NCI-H2107 treated with DMSO at 0.1 percent for 48 hours (cell line): ENCODE measurements at regions not wholly inside any gene's neighbourhood (a gene's known extent, or its start where the extent isn't known, plus 50 kb on each side); places are given as distances from the start of the nearest gene placed in this dataset.

Source experiments
- DNase-seq: peaks from one replicate; lab custom pipeline; 2025; ENCODE audit not compliant: unreplicated experiment; lab: John Stamatoyannopoulos, UW

DNA sequence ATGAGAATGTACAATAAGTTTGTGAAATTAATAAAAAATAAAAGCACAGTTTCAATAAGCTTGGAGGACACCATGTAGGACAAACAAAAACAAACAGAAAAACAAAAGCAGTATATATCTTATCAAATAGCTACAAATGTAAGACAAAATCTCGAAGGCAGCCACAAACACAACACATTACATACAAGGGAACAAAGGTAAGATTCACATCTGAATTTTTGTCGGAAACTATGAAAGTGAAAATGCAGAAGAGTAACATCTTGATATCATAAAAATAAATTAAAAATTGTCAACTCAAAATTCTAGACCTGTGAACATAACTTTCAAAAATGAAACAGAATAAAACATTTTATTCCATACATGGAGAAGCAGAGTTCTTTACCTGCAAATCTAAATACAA is 1049.5 kb upstream of the ADGRL2 start:
- no peak for DNase-seq

DNA sequence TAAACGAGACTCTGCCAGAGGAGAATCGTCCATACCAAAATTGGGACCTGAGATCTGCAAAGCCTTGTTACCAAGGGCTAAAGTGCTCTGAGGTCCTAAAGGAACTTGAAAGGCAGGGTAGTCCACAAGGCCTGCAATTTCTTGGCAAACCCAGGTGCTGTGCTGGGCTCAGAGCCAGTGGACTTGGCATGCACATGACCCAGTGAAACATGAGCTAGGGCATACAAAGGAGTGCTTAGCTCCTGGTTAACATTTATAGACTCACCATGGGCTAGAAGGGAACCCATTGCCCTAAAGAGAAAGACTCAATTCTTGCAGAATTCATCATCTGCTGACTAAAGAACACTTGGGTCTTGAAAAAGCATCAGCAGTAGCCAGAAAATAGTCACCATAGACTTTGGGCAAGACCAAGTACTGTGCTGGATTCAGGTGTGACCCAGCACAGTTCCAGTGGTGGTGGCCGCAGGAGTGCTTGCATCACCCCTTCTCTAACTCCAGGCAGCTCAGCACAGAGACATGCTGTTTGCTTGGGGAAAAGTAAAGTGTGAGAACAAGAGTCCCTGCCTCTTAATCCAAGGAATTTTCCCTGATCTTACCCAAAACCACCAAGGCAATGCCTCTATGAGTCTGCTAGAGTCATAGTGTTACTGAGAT is 1069.4 kb upstream of the ADGRL2 start:
- DNase-seq: no peak

DNA sequence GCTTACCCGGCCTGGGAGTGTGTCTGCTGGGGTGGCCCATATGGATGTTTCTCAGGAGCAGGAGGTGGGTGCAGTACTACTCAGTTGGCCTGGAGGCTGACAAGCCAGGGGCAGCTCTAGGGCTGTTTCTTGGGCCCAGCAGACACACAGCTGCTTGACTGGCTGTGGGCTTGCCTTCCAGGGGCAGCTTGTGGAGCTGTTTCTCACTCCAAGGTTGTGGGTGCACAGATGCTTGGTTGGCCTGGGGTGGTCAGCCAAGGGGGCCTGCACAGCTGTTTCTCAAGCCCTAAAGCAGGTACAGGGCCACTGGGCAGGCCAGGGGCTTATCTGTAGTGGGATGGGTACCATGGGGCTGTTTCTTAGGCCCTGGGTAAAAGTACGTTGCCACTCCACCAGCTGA is 1078.1 kb upstream of the ADGRL2 start:
- no peak for DNase-seq

DNA sequence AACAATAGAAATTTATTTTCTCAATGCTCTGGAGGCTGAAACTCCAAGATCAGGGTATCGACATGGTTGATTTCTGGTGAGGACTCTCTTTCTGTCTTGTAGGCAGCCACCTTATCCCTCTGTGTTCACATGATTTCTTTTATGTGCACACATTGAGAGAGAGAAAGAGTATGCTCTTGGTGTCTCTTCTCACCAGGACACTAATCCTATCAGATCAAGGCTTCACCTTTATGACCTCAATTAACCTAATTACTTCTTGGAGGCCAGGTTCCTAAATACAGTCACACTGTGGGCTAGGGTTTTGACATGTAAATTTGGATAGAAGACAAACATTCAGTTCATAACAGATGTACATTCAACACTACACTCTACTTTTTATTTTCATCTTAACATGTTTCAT is 1094.2 kb upstream of the ADGRL2 start:
- DNase-seq: no peak

DNA sequence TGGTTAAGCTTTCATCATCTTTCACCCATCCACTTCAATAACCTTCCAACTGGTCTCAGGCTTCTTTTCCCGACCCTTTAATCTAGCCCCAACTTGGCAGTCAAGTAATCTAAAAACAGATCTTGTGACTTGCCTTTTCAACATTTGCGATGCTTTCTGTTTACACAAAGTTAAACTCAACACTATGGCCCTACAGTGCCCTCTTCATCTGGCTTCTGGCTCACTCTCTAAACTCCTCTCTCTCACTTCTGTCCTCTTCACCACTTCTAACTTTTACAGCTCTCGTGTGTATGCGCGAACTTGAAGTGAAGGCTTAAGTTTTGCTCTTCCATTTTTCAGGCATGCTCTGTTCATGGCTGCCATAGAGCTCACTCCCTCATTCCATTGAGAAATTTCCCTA is 1122.3 kb upstream of the ADGRL2 start:
- DNase-seq: no peak

DNA sequence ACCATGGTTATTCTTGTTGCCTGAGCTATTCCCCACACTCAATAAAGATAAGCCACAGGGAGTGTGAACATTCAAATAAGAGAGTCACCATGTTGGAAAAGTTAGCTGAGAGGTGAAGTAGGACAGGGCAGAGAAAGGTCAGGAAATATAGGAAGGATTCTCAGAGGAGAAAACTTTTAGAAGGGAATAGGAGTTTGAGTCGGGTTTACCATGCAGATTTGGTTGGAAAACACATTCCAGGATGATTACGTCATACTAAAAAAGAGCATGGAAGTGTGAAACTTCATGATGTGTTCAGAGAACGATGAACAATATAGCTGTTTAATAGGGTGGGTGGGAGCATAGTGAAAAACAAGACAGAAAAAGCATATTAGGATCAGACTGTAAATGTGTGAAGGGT is 1125.3 kb upstream of the ADGRL2 start:
- no peak for DNase-seq

DNA sequence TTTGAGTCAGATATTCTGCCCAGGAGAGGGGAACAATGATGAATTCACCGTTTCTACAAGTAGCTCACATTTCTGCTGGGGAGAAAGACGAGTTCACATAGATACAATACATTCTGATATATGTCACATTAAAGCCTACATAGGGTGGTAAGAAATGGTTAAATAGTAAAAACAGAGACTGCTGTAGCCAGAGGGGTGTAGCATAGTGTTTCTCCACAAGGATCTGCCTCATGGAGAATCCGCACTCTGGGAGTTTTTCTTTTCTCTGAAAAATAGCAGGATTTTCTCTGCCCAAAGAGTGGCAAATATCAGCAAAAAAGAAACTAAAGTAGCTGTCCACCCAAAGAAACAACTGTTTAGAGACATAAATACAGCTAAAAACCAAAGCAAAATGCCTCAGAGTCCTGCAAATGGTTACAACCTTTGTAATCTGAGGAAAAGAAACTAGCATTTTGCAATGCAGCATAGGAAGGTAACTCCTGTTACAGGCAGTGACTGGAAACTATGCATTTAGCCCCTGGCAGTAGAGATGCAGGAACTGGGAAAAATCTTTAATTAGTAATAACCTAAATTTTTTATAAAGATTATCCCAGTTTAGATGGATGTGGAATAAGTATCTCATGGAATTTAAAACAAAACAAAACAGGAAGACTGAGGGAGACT is 1126.7 kb upstream of the ADGRL2 start:
- no peak for DNase-seq

DNA sequence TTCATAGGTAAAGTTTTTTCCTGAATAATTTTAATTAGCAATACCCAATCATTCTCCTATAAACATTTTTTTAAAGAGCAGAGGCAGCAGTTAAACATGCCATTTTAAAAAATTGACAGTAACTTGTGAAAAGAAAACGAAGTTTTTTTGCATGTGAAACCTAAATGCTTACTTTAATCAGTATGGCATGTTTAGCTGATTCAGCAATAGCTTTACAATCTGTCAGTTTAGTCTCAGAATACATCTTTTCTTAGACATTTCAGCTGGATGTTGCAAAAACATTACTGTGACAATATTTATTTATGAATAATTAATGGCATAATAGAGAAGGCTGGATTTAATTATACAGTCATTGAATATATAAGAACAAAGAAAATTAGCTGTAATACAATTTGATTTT is 1132.4 kb upstream of the ADGRL2 start:
- no peak for DNase-seq

DNA sequence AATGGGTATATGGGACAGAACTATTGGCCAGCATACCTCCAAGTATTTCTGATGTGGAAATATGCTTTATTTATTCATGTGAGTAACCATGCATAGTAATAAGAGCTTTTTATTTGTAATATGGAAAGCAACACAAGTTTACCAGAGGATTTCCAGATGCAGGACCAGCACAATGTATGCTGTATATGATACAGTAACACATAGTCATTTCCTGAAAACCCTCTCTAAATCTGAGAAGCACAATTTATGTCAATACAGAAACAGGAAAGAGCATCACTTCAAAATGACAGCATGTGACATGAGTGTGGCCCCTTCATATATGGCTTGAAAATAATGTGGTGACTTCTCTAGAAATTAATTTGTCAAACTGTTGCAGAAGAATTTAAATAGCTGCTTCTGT is 1134.7 kb upstream of the ADGRL2 start:
- no peak for DNase-seq

DNA sequence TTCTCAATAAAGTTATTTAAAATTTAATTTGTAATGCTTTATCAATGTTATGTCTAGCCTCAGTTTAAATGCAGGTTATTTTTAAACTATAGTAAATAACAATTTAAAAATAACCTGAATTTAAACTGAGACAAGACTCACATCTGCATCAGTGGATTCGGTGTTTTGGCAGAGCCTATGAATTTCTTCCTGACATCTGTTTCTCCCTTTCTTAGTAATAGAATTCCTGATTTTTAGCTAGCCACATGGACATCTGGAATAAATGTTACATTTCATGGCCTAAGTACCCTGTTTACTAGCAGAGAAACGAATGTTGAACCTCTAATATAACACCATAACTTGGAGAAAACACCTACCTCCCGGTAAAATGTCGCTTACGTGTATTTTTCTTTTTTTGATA is 1141.6 kb upstream of the ADGRL2 start:
- no peak for DNase-seq

DNA sequence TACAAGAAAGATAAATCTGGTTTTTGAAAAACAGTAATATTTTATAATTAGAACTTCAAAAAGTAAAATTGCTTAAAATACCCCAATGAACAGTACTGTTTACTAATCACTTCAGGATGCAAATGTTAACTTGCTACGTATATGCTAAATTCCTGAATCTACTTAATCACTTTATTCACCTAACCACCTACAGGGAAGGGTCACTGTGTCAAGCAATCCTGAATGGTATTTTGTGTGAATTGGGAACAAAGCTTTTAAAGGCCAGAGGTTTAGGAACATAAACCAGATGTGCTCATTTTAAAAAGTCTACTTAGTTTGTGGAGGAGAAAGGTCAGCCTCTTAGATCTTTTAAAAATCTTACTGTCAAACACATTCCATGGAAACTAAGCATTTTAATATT is 1143.0 kb upstream of the ADGRL2 start:
- DNase-seq: no peak

DNA sequence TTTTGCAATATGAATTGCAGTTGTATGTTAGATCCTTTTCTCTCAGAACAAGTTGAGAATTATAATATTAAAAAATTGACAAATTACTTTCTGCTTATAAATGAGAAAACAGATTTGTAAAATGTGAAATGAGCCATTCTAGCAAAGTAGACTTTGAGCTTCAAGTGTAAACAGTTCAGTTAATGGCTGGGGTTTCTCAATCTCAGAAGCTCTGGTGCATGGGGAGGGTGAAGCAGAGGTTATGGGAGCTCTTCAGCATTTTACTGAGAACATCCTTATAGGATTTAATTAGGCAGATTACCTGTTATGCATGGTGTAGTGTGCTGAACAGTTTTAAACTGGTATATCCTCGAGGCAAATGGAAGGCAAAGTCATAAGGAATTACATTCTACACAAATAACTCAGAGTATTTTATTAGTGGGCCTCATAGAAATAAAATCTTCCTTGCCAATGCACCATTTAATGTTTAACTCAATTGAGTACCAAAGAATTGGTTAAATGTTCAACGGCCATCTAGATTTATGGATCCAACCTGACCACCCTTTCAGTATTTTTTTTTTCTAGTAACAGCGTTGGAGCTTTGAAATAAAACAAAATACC is 1143.6 kb upstream of the ADGRL2 start:
- DNase-seq: no peak

DNA sequence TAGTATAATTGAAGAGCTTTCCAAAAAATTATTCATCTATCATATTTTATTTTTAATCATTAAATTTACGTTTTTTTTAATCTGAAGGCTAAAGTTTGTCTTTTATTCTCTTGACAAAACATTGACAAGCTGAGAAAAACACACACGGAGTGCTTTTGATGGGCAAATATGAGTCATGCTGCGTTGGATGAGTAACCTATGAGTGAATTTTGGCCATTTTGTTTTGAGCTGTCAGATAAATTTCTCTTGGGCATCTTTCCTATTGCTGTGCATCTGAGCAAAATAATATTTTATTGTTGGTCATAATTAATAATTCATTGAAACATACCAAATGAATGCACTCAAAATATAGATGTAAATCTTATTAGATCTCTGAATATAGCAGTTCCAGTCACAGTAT is 1144.1 kb upstream of the ADGRL2 start:
- DNase-seq: no peak

DNA sequence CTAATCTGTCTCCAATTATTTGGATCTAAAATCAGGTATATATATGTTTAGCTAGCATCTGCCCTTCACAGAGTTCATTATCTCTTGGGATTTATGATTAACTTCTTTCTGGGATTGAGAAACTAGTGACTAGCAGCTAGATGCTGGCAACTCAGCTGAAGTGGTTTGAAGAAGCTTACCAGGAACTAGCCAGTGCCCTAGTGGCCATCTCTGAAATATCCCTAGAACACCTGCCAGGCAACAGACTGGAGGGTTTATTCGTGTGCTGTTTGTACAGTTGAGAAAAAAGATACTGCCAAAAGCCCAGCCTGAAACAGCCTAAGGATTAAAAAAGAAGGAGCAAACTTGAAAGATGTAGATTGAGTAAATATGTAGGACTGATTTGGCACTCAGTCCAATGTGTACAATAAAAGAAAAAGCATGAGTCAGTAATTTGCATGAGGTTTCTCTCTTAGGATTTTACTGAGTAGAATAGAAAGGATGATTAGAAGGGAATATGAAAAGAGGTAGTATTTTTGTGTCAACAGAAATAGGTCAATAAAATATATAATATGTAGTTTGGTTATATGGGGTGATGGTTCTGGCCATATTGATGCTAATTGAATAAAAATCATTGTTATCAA is 1144.6 kb upstream of the ADGRL2 start:
- no peak for DNase-seq

DNA sequence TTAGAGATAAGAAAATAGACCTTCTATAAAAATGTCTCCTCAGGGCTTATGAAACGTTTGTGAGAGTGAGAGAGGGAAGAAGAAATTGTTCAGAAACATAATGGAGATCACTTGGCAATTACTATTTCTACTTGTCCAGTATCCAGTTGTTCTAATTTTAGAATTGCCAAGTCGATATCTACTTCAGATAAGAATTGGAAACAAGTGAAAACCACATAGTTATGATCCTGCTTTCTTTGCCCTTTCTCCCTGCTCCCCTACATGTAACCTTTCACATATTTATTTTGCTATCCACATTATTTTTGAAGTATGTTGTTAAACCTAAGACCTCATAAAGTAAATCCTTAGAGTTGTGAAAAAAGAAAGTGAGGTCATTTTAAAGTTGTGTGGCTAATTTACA is 1154.7 kb upstream of the ADGRL2 start:
- no peak for DNase-seq

DNA sequence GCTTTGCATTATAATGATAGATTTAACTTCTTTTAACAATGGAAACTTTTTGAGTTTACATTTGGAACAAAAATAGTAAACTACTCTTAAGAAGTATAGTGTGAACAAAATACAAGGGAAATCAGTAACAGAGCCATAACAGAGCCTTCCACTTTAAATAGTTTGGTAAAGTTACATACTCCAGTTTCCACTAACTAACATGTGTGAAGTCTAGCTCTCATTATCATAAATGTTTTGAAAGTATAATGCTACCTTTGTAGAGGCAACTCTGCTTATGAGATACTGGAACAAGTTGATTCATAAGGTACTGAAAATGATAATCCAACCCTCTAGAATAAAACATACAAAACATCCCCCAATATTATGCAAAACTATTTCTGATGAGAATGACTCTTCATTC is 1155.1 kb upstream of the ADGRL2 start:
- DNase-seq: no peak

DNA sequence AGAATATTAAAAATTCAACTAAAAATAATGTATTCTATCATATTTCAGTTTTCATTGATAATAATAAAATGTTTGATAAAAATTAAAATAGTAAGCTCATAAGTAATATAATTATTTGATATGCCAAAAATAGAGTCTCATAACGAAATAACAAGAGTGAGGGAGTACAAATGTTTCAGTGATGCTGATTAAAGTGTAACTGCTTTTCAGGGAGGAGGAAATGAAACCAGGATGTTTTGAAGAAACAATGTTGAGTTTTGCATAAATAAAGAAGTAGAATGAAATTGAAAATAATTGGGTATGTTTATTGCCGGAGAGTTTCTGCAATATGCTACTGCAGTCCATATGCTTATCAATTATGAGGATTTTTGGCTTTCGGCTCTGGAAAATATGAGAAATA is 1159.8 kb upstream of the ADGRL2 start:
- no peak for DNase-seq

DNA sequence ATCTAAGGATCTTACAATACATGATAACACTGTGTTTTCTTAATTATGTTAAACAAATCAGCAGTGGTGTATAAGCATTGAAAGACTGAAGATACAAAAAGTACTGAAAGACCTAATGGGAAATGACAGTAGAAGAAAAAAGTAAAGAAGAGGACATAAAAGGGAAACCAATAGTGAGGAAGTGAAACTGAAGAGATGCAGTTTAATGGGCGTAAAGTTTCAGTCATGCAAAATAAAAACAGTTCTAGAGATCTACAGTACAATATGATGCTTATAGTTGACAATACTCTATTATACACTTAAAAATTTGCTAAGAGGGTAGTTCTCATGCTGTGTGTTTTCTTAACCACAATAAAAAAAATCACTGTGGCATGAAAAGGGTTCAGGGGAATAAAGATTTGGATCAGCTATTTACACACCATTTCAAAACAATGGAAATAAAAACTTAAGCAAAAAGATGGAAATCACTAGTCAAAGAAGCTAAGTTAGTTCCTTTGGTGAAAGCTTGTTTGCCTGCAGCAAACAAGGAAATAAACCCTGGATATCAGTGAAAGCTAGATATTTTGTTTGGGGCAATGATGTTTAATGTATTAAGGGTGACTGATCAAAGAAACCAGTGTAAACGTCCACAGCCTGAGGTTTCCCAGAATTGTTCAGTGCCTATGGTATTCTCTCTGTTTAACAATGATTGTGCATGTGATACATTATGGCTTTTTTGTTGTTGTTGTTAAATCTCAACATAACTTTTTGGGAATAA is 1160.8 kb upstream of the ADGRL2 start:
- no peak for DNase-seq

DNA sequence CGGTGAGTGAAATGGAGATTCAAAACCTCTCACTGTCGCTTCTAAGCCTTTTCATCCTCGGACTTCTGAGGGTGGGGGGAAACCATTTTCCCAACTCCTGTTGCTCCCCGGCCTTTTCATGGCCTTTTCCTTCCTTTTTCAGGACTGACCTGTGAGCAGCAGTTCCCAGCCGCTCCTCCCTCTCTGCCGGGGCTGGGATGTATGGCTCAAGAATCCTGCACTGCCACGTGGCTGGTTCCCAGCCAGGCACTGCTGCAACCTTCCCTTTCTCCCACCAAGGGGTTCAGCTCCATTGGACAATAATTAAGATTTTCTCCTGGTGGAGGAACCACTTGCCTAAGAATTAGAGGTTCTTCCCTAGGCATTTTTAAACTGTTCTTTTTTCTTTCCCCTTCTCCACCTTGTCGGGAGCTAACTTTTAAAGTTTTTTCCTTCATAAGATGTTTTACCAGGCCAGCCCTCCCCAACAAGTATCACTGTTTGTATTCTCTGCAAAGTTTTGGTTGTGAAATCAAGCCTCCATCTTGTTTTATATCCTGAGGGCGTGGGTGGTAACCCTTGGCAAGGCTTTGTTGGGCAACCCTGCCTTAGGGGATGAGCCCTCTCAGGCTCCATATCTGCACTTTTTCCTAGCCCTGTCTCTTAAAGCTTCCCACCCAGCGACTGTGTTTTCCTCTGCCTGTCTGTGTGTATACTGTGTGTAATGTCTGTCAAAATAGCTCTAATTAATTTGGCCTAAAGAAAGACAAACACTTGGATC is 1166.6 kb upstream of the ADGRL2 start:
- no peak for DNase-seq

DNA sequence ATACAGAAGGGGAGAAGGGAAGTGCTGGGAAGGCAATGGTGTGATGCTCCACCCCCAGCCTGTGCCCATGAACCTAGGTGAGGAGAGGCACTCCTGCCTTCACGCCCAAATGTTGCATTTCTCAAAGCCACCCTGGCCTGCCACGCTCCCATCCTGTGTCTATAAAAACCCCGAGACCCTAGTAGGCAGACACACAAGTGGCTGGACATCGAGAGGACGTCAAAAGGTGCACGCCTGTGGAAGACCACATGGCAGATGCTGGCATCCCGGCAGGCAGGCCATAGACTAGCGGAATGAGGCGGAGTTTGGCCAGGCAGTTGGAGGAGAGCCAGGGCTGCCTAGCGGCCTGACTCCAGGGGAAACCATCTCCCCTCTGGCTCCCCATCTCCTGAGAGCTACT is 1168.5 kb upstream of the ADGRL2 start:
- DNase-seq: no peak

DNA sequence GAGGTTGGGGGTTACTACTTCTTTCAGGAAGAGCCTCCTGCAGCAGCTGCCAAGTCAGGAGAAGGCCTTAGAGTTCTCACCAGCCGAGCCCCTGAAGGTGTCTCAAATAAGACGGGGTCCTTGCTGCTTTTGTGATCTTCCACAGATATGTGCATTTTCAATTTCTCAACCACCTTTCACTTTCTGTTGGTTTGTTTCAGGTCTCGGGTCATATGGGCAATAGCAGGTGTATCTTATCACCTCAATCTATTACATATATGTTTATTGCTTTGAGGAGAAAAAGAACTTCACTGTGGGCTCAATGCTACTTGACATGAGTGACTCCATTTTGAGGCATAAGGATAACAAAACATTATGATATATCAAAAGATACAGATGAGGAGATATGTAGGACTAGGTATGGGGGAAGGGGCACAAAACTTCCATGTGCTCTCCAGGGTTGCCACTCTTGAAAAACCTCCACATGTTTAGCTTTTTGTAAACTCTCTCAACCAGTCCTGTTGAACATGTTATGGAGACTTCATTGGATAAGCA is 1171.4 kb upstream of the ADGRL2 start:
- no peak for DNase-seq
